Fibroblast of the aortic adventitia (primary cell): ENCODE measurements at regions not wholly inside any gene's neighbourhood (a gene's known extent, or its start where the extent isn't known, plus 50 kb on each side); places are given as distances from the start of the nearest gene placed in this dataset.
A peak's percentile ranks its signal among the peaks of the same experiment; 100 is the strongest.

Experiments
- DNase-seq: peaks from one replicate; pipeline ENCODE4 v3.0.0-alpha.2; 2010; ENCODE audit warnings: low read depth
- H3K4me3 ChIP-seq: 2 replicates; pipeline ENCODE4 v1.5.1; 2011; ENCODE audit warnings: low read depth, mild to moderate bottlenecking, control low read depth, low read length, moderate library complexity
- CTCF ChIP-seq: IDR thresholded peaks from 2 replicates; pipeline ENCODE4 v1.5.1; 2011; ENCODE audit warnings: mild to moderate bottlenecking, low read length, control low read depth, inconsistent platforms; ENCODE audit not compliant: insufficient read depth

GRCh38 chr6:121523628-121524027 lies 88.2 kb downstream of the GJA1 start:
- peak; percentile 16 for DNase-seq

GRCh38 chr6:121526282-121526681 lies 90.8 kb downstream of the GJA1 start:
- no peak for DNase-seq
- no peak for TF ChIP-seq CTCF
- no peak overlapping the region for H3K4me3 ChIP-seq

More at GRCh38 chr6:121523628-121524027, 88.2 kb downstream of the GJA1 start:
- no peak overlapping the region for H3K4me3 ChIP-seq
- TF ChIP-seq CTCF, result no peak

- H3K4me3 ChIP-seq, result no peak overlapping the region
- no peak for DNase-seq
- TF ChIP-seq CTCF, result no peak
These were observed 96.3 kb downstream of the GJA1 start for GRCh38 chr6:121531658-121532169.

GRCh38 chr6:121533321-121533841 lies 97.9 kb downstream of the GJA1 start:
- H3K4me3 ChIP-seq, result no peak overlapping the region
- no peak for DNase-seq
- no peak for TF ChIP-seq CTCF

GRCh38 chr6:121535777-121536176 lies 100.3 kb downstream of the GJA1 start:
- TF ChIP-seq CTCF, result no peak
- no peak overlapping the region for H3K4me3 ChIP-seq
- no peak for DNase-seq

- no peak for TF ChIP-seq CTCF
- no peak overlapping the region for H3K4me3 ChIP-seq
- DNase-seq, result no peak
These were observed 100.9 kb downstream of the GJA1 start for GRCh38 chr6:121536345-121536744.

GRCh38 chr6:121539439-121539838 lies 104.0 kb downstream of the GJA1 start:
- H3K4me3 ChIP-seq, result no peak overlapping the region
- no peak for DNase-seq
- TF ChIP-seq CTCF, result no peak
